Stimulated activated CD4-positive, alpha-beta T cell treated with anti-CD3 and anti-CD28 coated beads, TNF-alpha, amount 100 ng/mL, for 48 hours (primary cell): ENCODE measurements at regions not wholly inside any gene's neighbourhood (a gene's known extent, or its start where the extent isn't known, plus 50 kb on each side); places are given as distances from the start of the nearest gene placed in this dataset.
"Not testable (repeated sequence)": the region's sequence is repeated elsewhere in the genome, so short reads cannot be mapped to it uniquely, and the experiment has no call there.

Experiments used
- DNase-seq, 3 donors: peaks; one replicate each; pipeline ENCODE4 v3.0.0-alpha.2; 2020; ENCODE audit warnings: low read depth in 3 of 3

GRCh38 chr4:28378109-28378830 lies 1517.6 kb downstream of the STIM2 start:
- DNase-seq: no peak

DNA sequence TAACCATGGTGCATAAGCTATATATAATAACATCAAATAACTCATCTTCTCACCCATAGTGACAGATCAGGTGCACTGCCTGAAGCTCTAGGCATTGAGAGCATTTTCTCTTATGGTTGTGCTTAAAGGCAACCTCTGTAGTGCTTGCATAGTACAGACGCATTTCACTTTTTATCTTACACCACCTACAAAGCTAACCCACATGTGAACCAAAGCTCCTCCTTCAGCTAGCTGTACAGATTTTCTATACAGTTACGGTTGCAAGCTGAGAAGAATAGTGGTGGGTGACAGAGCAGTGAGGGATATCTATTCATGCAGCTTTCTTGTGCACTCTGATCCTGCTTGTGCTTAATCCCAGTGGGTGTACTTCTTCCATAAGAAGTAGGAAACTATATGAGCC lies 1525.2 kb downstream of the STIM2 start:
- no peak for DNase-seq

DNA sequence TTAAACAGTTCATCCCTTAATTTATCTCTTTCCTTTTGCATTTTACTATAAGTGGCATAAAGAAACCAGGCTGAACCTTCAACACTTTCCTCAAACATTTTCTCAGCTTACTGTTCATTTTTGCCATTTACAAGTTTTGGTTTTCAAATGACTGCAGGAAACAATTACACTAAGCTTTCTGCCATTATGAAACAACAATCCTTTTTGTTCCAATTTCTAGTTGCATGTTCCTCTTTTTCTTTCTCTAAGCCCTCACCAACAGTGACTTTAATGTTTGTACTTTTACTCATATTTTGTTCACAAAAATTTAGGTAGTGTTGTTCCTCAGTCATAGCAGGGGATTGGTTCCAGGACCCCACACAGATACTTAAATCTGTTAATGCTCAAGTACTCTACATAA lies 1526.1 kb downstream of the STIM2 start:
- DNase-seq: no peak

GRCh38 chr4:28388471-28388870 lies 1527.8 kb downstream of the STIM2 start:
- no peak for DNase-seq

DNA sequence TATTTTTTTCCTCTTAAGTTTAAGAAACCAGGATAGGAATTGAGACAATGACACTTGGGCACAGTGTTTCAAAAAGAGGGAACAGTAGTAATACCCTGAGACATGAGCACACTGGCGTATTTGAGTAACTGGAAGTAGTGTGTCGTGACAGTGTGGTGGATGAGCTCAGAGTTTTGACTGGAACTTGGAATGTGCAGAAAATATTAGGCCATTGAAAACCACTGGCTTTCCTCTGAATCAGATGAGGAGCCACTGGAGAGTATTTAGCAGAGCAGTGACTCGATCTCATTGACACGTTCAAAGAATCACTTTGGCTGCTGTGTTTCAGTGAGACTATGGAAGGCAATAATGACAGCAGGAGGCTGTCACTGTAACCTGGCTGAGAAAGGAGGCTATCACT lies 1531.2 kb downstream of the STIM2 start:
- no peak for DNase-seq

DNA sequence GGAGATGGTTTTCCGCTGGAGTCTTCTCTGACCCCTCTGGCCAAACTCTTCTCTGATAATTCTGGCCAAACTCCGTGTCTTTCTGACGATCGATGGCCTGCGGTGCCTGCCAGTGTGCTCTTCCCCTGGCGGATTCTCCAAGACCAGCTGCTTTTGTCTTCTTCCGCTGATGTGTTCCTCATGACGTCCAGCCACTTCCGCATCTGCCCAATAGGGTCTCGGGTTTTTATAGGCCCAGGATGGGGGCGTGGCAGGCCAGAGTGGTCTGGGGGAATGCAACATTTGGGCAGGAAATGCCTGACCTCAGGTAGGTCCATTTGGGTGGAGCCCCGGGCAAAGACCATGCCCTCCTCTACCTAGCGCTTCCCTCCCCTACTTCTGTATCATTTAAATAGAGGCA lies 1542.1 kb downstream of the STIM2 start:
- no peak for DNase-seq

GRCh38 chr4:28421221-28421620 lies 1560.6 kb downstream of the STIM2 start:
- DNase-seq: no peak

- no peak for DNase-seq
Measured at GRCh38 chr4:28426251-28426650, 1565.6 kb downstream of the STIM2 start.

DNA sequence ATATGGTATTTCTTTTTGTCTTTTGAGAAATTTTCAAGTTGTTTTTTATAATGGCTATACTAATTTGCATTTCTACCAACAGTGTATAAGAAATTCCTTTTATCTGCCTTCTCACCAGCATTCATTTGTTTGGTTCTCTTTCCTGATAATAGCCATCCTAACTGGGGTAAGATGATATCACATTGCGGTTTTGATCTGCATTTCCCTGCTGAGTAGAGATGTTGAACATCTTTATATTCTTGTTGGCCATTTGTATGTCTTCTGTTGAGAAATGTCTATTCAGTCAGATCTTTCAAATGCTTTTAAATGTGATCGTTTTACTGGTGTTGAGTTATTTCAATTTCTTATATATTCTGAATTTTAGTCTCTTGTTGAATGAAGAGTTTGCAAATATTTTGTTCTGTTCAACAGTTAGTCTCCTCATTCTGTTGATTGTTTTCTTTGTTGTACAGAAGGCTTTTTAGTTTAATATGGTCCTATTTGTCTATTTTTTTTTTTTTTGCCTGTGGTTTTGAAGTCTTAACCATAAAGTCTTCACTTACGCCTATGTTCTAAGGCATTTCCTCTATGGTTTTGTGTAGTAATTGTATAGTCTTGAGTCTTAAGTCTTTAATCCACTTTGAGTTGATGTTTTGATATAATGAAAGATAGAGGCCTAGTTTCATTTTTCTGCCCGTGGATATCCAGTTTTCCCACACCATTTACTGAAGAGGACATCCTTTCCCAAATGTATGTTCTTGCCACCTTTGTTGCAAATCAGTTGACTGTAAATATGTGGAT lies 1566.9 kb downstream of the STIM2 start:
- DNase-seq: no peak

DNA sequence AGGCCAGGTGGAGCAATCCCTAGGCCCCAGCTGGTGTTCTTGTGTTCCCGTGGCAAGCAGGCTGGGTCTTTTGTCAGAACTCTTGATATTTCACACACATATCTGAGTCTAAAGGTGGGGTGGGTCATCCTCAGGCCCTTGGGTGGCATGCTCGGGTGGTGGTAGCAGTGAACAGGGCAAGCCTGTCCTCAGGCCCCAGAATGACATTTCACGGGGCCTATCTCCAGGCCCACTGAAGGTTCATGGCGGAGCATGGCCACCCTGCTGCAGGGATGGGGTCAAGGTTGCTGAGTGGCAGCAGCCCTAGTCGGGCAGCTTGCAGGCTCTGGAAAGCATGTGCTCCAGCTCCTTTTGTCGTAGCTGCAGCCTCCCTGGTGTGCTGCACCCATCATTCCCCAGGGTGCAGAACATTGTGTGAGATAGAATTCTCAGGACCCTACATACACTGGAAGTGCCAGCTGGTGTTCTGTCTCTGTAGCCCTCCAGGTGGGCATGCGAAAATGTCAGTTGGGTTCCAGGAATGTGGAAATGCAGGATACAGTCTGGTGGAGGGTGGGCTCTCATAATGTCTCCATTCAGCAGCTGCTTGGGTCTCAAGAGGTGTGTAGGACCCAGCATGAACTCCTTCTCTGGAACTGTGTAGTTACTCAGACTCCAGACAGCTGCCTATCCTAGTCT lies 1571.8 kb downstream of the STIM2 start:
- no peak for DNase-seq

- DNase-seq: no peak
Measured at GRCh38 chr4:28435314-28435713, 1574.7 kb downstream of the STIM2 start.

- DNase-seq: no peak
Measured at GRCh38 chr4:28436191-28437080, 1575.8 kb downstream of the STIM2 start.

GRCh38 chr4:28443371-28443770 lies 1582.7 kb downstream of the STIM2 start:
- DNase-seq: no peak

DNA sequence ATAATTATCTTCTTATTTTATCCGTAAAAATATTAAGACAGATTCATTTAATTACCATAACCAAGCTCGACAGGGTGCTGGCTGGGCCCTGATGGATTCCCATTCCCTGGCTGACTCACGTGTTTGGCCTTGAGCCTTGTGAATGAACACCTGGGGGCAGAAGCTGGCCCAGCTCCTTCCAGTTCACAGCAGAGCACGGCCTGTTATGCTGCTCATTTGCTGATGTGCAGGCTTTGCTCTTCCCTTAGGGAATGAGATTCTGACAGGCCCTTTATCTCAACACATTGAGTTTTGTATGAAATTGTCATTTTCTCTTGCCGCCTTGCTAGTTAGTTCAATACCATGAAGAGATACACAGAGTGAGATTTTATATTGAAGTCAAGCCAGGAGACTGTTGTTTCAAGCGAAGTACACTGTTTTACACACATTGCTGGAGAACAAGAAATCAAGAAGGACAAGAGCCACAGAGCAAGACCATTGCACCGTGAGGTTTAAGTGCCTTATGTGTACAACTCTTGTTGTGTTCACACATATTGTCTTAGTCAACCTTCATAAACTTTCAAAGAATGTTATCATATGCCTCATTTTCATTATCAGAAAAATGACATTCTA lies 1583.3 kb downstream of the STIM2 start:
- no peak for DNase-seq

DNA sequence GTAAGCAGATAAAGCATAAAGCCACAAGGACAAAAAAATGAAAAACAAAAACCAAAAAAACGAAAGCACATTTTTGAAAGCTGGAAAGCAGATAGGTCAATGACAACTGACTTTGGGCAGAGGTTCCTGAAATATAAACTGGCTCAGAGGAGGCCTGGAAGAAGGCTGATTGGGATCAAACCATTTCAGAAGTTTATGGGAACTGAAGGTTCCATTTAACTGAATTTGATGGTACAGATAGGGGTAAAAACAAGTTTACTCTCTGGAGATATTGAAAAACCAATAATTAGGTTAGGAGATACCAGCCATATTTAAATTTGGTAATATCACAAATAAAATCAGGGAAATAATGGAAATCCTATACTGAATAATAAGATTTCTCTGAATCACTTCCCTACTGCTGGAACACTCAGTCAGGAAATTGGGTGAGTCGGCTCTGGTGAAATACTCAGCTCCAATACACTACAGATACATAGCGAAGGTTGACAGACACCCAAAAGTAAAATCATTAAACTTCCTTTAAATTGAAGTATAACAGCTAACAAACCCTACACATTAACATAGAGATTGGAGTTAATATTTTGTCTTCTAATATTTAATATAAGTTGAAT lies 1584.3 kb downstream of the STIM2 start:
- DNase-seq: no peak

- no peak for DNase-seq
Measured at GRCh38 chr4:28449085-28449484, 1588.4 kb downstream of the STIM2 start.

DNA sequence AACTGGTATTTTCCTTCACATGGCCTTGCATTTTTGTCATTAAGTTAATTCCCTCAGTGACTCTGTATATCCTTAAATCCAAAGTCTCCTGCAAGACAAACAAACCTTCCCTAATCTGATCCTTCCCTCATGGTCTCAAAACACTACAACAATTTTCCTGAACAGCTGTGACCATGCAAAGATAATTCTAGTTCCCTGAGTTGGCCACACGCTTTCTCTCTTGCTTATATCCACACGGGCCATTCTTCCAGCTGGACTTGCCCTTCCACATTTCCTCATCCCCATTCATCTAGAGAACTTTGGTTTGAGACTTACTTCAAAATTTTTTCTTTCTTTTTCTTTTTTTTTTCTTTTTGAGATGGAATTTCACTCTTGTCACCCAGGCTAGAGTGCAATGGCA lies 1590.7 kb downstream of the STIM2 start:
- no peak for DNase-seq

DNA sequence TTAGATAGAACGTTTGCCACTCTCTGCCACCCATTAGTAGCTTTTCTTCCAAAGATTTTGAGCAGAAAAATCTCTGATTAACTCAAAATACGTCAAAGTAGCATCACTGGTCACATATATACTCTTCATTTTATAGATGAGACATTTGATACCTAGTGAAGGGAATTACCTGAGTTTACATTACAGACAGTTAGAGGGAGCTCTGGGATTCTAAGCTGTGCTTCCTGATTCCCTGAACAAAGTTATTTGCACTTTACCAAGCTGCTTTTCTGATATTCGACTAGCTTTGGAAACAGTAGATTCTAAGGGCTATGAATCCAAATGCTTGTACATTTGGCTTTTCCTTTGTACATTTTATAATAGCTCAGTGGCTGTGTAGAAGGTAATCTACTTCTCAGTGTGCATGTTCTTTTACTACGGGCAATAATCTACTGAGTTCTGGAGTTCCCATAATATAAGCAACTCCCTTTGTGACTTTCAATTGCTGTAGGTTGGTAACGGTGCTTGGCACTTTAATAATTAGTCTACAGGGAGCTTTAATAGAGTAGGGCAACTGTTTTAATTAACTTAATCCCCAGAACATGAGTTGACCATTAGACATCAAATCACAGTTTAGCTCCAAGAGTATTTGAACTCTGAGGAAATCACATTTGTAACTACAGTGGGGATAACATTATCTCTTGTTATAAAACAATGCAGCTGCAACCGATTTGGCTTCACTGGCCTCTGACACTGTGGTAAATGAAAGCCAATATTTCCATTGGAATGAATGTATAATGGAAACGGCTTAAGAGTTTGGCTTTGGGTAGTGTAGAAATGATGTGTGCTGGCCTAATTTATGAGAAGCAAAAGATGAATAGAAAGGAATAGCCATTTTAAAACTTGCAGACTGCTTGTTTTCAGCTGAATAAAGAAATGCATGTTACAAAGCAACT lies 1602.4 kb downstream of the STIM2 start:
- DNase-seq: no peak

GRCh38 chr4:28464823-28465222 lies 1604.2 kb downstream of the STIM2 start:
- DNase-seq: no peak

GRCh38 chr4:28466886-28467285 lies 1606.2 kb downstream of the STIM2 start:
- not testable (repeated sequence) for DNase-seq
